ENCODE measurements at regions not wholly inside any gene's neighbourhood (a gene's known extent, or its start where the extent isn't known, plus 50 kb on each side); places are given as distances from the start of the nearest gene placed in this dataset.

DNA sequence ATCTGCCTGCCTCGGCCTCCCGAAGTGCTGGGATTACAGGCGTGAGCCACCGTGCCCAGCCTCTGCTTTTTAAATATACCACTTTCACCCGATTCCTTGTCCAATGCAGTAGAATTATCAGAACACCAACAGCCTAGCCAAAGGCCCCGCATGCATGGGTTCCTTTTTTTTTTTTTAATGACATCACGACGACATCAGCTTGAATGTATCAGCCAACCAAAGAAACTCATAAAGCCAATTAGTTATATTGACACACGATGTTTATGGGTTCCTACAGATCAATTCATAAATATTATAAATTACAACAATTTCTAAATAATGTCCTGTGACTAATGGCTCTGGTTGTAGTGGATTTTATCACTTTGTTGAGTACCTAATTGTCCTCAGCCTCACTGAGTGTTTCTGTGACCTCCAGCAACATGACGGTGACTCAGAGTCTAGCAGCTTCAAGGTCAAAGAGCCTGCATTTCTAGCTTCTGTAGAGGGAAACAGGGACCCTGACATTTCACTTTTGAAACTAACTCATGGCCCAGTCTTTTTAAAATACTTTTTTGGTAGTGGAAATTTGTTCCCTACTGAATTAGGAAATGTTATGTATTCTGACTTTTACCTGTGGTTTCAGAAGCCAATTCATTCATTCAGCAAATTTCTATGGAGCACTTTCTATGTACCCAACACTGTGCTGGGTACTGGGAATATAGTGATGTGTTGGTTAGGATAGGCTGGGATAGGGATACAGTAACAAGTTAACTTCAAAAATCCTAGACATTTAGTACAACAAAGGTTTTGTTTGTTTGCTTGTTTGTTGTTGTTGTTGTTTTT is 144.1 kb downstream of the SUDS3 start:
- no peaks in the 10 kb centered on the region for H3K9me3 ChIP-seq
- TF ChIP-seq, protein P1, sequence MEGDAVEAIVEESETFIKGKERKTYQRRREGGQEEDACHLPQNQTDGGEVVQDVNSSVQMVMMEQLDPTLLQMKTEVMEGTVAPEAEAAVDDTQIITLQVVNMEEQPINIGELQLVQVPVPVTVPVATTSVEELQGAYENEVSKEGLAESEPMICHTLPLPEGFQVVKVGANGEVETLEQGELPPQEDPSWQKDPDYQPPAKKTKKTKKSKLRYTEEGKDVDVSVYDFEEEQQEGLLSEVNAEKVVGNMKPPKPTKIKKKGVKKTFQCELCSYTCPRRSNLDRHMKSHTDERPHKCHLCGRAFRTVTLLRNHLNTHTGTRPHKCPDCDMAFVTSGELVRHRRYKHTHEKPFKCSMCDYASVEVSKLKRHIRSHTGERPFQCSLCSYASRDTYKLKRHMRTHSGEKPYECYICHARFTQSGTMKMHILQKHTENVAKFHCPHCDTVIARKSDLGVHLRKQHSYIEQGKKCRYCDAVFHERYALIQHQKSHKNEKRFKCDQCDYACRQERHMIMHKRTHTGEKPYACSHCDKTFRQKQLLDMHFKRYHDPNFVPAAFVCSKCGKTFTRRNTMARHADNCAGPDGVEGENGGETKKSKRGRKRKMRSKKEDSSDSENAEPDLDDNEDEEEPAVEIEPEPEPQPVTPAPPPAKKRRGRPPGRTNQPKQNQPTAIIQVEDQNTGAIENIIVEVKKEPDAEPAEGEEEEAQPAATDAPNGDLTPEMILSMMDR (IDR thresholded peaks at IDR 0.05): no peak
- H3K36me3 ChIP-seq: no peaks in the 10 kb centered on the region
- no peak overlapping the region for H3K27ac ChIP-seq
- H3K4me1 ChIP-seq (ENCODE audit: insufficient read depth): no peaks in the 10 kb centered on the region
- DNase-seq: no peak
- no peak overlapping the region for H3K4me3 ChIP-seq
- intact Hi-C loops (cut with DNase I): no loop called here
- no peaks in the 10 kb centered on the region for H3K27me3 ChIP-seq
- 78 to 83% (median 82%) methylated on average over 10 of the region's 10 CpGs for WGBS, 3 donors

DNA sequence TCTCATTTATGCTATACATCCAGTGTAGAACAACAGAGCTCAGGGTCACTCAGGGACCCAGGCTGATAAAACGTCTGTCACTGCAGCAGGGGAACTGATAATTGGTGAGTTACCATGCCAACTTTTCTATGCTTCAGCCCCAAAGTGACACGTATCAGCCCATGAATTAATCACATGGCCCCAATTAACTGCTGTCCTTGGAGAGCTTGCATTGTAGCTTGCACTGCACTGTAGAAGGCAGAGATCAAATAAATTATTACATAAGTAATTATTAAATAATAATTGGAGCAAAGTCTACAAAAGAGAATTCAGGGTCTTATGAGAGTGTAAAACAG is 144.6 kb downstream of the SUDS3 start:
- H3K27ac ChIP-seq: no peak overlapping the region
- no peak for TF ChIP-seq EP300 (IDR thresholded peaks at IDR 0.05)
- TF ChIP-seq POLR2A (IDR thresholded peaks at IDR 0.05): no peak
- TF ChIP-seq, protein P1 (IDR thresholded peaks at IDR 0.05): no peak
- H3K9me3 ChIP-seq: no peaks in the 10 kb centered on the region
- WGBS, 3 donors: 42 to 52% (median 52%) methylated on average over 2 of the region's 2 CpGs
- no peak for DNase-seq
- H3K4me3 ChIP-seq: no peak overlapping the region
- intact Hi-C loops (cut with DNase I): no loop called here
- no peaks in the 10 kb centered on the region for H3K27me3 ChIP-seq
- no peaks in the 10 kb centered on the region for H3K36me3 ChIP-seq
- no peaks in the 10 kb centered on the region for H3K4me1 ChIP-seq (ENCODE audit: insufficient read depth)

DNA sequence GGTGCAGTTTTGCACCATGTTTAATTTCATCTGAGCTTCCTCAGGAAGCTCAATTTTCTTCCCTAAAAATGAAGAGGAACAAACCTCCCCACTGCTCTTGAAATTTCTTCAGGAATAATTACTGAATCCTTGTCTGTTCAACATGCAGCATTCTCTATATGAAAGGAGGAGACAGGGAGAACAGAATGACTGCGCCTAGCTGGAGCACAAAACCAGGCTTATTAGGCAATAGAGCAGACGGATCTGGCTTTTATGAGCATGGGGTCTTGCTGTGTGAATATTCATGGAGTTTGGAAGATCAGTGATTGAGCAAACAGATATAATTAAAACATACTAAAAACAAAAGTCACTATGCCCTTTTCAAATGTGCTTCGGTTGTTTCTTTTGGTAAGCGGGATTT is 148.1 kb downstream of the SUDS3 start:
- no peak overlapping the region for H3K27ac ChIP-seq
- no peaks in the 10 kb centered on the region for H3K36me3 ChIP-seq
- H3K4me3 ChIP-seq: no peak overlapping the region
- no peaks in the 10 kb centered on the region for H3K9me3 ChIP-seq
- intact Hi-C loops (cut with DNase I): no loop called here
- no peak for DNase-seq
- peaks cover 2% of the 10 kb centered on the region for H3K4me1 ChIP-seq (ENCODE audit: insufficient read depth)
- no peak for TF ChIP-seq POLR2A (IDR thresholded peaks at IDR 0.05)
- H3K27me3 ChIP-seq: no peaks in the 10 kb centered on the region
- WGBS, 3 donors: 62 to 85% (median 74%) methylated on average over 4 of the region's 4 CpGs

DNA sequence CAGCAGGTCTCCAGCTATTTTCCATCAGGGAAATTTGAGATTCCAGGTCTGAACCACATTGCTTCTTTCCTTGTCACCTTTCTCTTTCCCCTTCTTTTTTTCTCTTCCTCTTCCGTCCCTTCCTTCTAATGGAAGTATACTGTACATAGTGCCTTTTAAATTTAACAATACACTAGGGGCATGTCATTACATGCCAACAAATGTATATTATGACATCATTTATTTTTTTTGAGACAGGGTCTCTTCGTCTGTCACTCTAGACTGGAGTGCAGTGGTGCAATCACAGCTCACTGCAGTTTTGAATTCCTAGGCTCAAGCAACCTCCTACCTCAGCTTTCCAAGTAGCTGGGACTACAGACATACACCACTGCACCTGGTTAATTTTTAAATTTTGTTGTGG is 148.9 kb downstream of the SUDS3 start:
- no peak for TF ChIP-seq EP300 (IDR thresholded peaks at IDR 0.05)
- no peak for TF ChIP-seq POLR2A (IDR thresholded peaks at IDR 0.05)
- TF ChIP-seq, protein P1 (IDR thresholded peaks at IDR 0.05): no peak
- no peaks in the 10 kb centered on the region for H3K9me3 ChIP-seq
- no peak overlapping the region for H3K27ac ChIP-seq
- H3K4me1 ChIP-seq (ENCODE audit: insufficient read depth): peaks cover 2% of the 10 kb centered on the region
- H3K4me3 ChIP-seq: no peak overlapping the region
- no peaks in the 10 kb centered on the region for H3K27me3 ChIP-seq
- intact Hi-C loops (cut with DNase I): no loop called here
- H3K36me3 ChIP-seq: no peaks in the 10 kb centered on the region
- DNase-seq: no peak
- WGBS, 3 donors: 72 to 92% (median 82%) methylated on average over 2 of the region's 2 CpGs

DNA sequence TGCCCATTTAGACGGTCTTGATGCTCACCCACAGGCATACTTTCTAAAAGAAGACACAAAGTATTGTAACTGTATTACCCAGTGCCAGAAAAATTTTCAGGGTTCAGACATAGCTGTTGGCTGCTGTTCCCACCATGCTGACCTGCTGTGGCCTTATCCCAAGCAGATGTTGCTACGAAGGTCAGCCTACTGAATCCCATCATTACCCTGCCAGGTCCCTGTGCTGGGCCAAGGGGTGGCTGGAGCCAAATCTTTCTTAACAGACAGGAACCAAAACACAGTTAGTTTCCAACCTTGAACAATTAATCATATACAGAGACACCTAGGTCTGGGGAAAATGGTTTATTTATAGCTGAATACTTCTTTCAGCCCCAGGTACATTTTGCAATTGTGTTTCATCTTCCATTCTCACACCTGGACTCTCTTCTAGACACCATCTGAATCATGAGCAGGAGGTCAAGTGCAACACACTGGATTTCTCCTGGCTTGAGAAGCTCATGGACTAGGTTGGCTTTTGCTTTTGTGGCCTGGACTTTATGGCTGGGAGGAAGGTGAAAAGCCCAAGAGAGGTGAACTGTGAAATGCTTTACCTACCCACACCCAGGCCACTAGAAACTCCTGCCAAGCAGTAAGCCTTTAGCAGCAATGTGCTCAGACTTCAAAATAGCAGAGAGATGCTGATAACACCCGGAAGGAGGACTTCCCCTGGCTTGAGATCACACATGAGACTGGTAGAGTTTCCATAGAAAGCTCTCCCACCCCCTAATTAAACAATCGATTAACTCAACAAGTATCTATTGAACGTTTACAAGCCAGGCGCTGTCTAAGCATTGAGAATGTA is 150.1 kb downstream of the SUDS3 start:
- no peak for TF ChIP-seq EP300 (IDR thresholded peaks at IDR 0.05)
- TF ChIP-seq, protein P1 (IDR thresholded peaks at IDR 0.05): no peak
- no peak for TF ChIP-seq POLR2A (IDR thresholded peaks at IDR 0.05)
- no peaks in the 10 kb centered on the region for H3K27me3 ChIP-seq
- H3K27ac ChIP-seq: no peak overlapping the region
- intact Hi-C loops (cut with DNase I): no loop called here
- H3K36me3 ChIP-seq: no peaks in the 10 kb centered on the region
- H3K4me3 ChIP-seq: no peak overlapping the region
- DNase-seq: peak in 2 of 5 donors; percentile 26 to 44
- 40 to 58% (median 41%) methylated on average over 6 of the region's 6 CpGs for WGBS, 3 donors
- peaks cover 2% of the 10 kb centered on the region for H3K4me1 ChIP-seq (ENCODE audit: insufficient read depth)
- H3K9me3 ChIP-seq: no peaks in the 10 kb centered on the region
